ENCODE measurements at regions not wholly inside any gene's neighbourhood (a gene's known extent, or its start where the extent isn't known, plus 50 kb on each side); places are given as distances from the start of the nearest gene placed in this dataset.
"Not testable (repeated sequence)": the region's sequence is repeated elsewhere in the genome, so short reads cannot be mapped to it uniquely, and the experiment has no call there.

DNA sequence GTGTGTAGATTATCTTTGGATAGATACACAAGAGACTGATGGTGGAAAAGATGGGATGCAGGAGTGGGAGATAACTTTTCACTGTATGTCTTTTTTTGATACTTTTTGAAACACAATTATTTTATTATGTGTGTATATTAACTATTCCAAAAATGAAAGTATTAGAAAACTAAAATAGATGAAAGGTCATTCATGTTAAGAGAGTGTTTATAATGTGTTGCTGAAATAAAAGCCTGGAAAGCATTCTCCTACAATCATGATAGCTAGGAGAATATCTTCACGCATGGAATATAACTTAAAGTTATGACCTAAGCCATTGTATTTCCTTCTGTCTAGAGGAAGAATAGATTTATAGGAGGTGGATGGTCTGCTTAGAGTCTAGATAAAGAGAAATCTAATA is 154.8 kb upstream of the MAST4 start:
- TF ChIP-seq, protein P1, sequence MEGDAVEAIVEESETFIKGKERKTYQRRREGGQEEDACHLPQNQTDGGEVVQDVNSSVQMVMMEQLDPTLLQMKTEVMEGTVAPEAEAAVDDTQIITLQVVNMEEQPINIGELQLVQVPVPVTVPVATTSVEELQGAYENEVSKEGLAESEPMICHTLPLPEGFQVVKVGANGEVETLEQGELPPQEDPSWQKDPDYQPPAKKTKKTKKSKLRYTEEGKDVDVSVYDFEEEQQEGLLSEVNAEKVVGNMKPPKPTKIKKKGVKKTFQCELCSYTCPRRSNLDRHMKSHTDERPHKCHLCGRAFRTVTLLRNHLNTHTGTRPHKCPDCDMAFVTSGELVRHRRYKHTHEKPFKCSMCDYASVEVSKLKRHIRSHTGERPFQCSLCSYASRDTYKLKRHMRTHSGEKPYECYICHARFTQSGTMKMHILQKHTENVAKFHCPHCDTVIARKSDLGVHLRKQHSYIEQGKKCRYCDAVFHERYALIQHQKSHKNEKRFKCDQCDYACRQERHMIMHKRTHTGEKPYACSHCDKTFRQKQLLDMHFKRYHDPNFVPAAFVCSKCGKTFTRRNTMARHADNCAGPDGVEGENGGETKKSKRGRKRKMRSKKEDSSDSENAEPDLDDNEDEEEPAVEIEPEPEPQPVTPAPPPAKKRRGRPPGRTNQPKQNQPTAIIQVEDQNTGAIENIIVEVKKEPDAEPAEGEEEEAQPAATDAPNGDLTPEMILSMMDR (IDR thresholded peaks at IDR 0.05; ENCODE audit: low read depth, low read length) = no peak
- no peak for DNase-seq (ENCODE audit: extremely low read depth, low read depth)

DNA sequence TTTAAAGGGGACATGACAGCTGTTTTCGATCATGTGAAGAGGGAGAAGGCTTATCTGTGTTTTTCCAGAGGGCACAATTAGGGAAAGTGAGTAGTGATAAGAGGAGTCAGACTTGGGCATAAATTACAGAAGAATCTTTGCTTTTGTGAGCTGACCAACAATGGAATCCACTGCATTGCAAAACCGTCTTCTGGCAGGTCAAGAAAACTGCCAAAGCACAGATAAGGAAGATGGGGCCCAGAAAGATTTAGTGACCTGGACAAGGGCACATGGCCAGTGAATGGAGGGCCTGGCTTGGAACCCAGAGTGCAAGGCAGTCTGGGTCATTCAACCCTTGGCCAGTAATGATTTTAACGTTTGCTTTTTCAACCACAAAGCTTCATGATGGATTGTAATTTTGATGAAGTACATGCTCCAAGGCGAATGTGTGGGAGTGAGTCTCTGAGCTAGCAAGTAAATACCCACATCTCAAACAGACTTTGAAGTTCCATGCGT is 153.2 kb upstream of the MAST4 start:
- no peak for DNase-seq (ENCODE audit: extremely low read depth, low read depth)
- TF ChIP-seq, protein P1 (IDR thresholded peaks at IDR 0.05; ENCODE audit: low read depth, low read length) = no peak

DNA sequence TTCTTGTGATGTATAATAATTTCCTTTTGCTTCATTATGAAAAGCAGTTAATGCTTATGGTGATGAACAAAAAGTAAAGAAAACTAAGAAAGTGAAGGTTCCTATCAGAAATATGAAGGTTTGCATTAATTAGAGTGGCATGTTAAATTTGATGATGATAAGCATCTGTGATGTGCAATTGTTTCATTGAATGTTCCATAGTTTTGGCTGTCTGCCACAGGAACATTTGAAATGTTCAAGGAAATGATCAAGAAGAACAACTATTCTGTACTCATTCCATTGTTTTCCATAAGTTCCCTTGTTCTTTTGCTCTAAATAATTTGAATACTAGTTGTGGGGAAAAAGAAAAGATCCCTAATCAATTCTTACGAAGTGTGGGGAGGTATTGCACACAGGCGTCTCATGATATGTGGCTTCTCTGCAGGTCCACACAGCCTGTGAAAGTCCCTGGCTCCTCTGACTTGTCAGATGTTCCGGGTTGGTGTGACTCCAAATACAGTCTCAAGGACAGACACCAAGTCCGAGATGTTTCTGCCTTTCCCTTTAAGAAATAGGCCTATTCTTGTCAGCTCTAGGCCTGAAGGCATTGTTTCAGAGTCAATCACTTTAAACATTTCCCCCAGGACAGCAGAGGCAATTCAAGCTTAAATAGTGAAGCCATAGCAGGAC is 152.6 kb upstream of the MAST4 start:
- DNase-seq (ENCODE audit: extremely low read depth, low read depth) = no peak
- TF ChIP-seq, protein P1 (IDR thresholded peaks at IDR 0.05; ENCODE audit: low read depth, low read length) = no peak

DNA sequence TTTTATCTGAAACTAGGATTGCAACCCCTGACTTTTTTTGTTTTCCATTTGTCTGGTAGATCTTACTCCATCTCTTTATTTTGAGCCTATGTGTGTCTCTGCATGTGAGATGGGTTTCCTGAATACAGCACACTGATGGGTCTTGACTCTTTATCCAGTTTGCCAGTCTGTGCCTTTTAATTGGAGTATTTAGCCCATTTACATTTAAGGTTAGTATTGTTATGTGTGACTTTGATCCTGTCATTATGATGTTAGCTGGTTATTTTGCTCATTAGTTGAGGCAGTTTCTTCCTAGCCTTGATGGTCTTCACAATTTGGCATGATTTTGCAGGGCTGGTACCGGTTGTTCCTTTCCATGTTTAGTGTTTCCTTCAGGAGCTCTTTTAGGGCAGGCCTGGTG is 148.1 kb upstream of the MAST4 start:
- not testable (repeated sequence) for DNase-seq (ENCODE audit: extremely low read depth, low read depth)

DNA sequence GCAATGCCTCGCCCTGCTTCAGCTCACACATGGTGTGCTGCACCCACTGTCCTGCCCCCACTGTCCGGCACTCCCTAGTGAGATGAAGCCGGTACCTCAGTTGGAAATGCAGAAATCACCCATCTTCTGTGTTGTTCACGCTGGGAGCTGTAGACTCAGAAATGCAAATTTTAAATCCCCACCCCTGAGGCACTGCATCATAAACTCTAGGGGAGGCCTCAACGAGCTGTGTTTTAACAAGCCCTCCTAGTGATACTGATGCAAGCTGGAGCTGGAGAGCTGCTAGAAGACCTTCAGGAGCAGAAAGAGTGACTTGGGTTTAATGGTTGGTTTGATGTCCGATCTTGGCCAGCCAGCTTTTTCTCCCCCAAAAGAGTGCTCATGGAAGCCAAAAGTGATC is 146.0 kb upstream of the MAST4 start:
- DNase-seq (ENCODE audit: extremely low read depth, low read depth) = no peak
- TF ChIP-seq, protein P1 (IDR thresholded peaks at IDR 0.05; ENCODE audit: low read depth, low read length) = no peak

DNA sequence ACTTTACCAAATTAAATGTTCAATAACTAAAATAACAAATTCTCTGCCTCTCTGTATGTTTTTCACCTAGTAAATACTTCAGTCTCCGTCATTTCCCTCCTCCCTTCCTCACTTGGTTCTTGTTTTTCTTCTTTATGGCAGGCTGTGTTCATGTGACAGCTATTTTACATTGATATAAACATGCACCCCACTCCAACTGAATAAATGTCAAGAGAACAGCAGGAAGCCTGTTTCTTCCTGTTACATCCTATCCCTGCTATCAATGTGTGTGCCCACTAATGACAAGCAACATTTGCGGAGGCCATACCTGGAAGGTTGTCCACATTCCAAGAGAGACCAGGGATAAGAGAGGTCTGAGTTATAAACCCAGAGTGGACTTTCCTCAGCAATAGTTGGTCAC is 145.2 kb upstream of the MAST4 start:
- no peak for DNase-seq (ENCODE audit: extremely low read depth, low read depth)
- TF ChIP-seq, protein P1 (IDR thresholded peaks at IDR 0.05; ENCODE audit: low read depth, low read length) = no peak

DNA sequence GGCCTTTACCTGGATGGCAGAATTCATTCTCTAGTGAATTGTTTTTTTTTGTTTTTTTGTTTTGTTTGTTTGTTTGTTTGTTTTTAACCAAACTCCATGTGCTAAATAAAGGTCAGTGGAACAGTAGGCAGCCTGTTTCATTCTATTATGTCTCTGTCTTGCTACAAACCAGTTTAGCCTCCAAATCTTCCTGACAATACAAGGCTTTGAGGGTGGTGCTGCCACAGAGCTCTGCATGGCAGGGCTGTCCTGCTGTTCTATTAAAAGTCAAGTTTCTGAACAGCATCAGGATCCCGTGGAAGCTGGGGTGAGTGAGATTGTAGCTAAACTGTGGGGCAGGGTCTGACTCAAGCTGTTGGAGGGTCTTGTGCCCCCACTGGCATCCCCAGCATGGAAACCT is 144.1 kb upstream of the MAST4 start:
- DNase-seq (ENCODE audit: extremely low read depth, low read depth) = no peak
- TF ChIP-seq, protein P1 (IDR thresholded peaks at IDR 0.05; ENCODE audit: low read depth, low read length) = no peak

Data from AG09319 (cell line).